GM21447 (cell line): ENCODE measurements at regions not wholly inside any gene's neighbourhood (a gene's known extent, or its start where the extent isn't known, plus 50 kb on each side); places are given as distances from the start of the nearest gene placed in this dataset.
"Not testable (repeated sequence)": the region's sequence is repeated elsewhere in the genome, so short reads cannot be mapped to it uniquely, and the experiment has no call there.

Experiments used
- ATAC-seq: cut with Tn5 transposase; IDR thresholded peaks from one replicate; pipeline ENCODE4 v1.9.1; 2021; ENCODE audit not compliant: unreplicated experiment

DNA sequence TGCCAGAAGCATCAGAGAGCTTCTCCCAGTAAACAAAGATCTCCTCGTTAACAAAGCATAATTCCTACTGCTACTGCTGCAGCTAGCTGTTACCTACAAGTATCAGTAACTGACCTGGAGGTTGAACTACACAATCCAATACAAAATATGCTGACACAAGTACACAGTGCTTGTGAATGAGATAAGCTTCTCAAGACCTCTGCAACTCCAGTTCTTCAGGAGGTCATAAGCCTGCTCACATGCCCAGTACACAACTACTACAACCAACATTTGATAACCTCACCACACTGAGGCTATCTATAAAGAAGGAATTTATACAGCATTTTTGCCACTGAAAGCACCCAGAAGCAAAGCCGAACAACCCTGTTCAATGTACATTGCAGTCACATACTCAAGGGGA lies 66.7 kb upstream of the SMARCAD1 start:
- no peak for ATAC-seq

DNA sequence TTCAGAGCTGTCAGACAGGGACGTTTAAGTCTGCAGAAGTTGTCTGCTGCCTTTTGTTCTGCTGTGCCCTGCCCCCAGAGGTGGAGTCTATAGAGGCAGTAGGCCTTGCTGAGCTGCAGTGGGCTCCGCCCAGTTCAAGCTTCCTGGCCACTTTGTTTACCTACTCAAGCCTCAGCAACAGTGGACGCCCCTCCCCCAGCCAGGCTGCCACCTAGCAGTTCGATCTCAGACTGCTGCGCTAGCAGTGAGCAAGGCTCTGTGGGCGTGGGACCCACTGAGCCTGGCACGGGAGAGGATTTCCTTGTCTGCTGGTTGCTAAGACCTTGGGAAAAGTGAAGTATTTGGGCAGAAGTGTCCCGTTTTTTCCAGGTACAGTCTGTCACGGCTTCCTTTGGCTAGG lies 59.6 kb upstream of the SMARCAD1 start:
- ATAC-seq: not testable (repeated sequence)

- no peak for ATAC-seq
Observed at GRCh38 chr4:94152466-94152865, 55.2 kb upstream of the SMARCAD1 start.

DNA sequence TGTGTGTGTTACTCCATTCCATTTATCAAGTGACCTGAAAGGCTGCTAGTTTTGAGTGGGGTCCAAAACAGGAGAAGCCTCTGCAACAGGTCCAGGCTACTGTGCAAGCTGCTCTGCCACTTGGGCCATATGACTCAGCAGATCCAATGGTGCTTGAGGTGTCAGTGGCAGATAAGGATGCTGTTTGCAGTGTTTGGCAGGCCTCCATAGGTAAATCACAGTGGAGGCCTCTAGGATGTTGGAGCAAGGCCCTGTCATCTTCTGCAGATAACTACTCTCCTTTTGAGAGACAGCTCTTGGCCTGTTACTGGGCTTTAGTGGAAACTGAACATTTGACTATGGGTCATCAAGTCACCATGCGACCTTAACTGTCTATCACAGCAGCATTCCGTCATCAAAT lies 52.3 kb upstream of the SMARCAD1 start:
- ATAC-seq: not testable (repeated sequence)

DNA sequence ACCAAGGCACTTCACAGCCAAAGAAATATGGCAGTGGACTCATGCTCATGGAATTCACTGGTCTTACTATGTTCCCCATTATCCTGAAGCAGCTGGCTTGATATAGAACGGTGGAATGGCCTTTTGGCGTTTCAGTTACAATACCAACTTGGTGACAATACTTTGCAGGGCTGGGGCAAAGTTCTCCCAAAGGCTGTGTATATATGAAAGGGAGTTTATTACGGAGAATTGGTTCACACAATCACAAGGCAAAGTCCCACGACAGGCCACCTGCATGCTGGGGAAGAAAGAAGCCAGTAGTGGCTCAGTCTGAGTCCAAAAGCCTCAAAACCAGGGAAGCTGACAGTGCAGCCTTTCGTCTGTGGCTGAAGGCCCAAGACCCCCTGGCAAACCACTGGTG lies 50.8 kb upstream of the SMARCAD1 start:
- no peak for ATAC-seq
